ENCODE measurements at regions not wholly inside any gene's neighbourhood (a gene's known extent, or its start where the extent isn't known, plus 50 kb on each side); places are given as distances from the start of the nearest gene placed in this dataset.

GRCh38 chr3:18295171-18295920, 129.8 kb downstream of the SATB1 start:
- Mint-ChIP-seq H3K27me3 (no peaks in the 10 kb centered on the region), H3K36me3 (ENCODE audit: insufficient read depth) (peaks cover 7% of the 10 kb centered on the region), H3K4me1 (ENCODE audit: low read depth) (no peaks in the 10 kb centered on the region), H3K4me3 (ENCODE audit: low read depth) (no peak overlapping the region), H3K27ac (no peak overlapping the region), H3K9me3 (ENCODE audit: low read depth) (peaks cover 36% of the 10 kb centered on the region)
- DNase-seq (ENCODE audit: low spot score, unreplicated experiment): peak; percentile 10
- TF ChIP-seq CTCF (IDR thresholded peaks at IDR 0.05; ENCODE audit: unreplicated experiment): peak; percentile 58

- Mint-ChIP-seq H3K9me3 (ENCODE audit: low read depth) (no peaks in the 10 kb centered on the region), H3K4me1 (ENCODE audit: low read depth) (no peaks in the 10 kb centered on the region), H3K27ac (no peak overlapping the region), H3K36me3 (ENCODE audit: insufficient read depth) (no peaks in the 10 kb centered on the region), H3K4me3 (ENCODE audit: low read depth) (no peak overlapping the region), H3K27me3 (no peaks in the 10 kb centered on the region)
- no peak for DNase-seq (ENCODE audit: low spot score, unreplicated experiment)
- TF ChIP-seq CTCF (IDR thresholded peaks at IDR 0.05; ENCODE audit: unreplicated experiment): no peak
Observed at GRCh38 chr3:18290157-18290556, 135.0 kb downstream of the SATB1 start.

GRCh38 chr3:18288243-18288642, 136.9 kb downstream of the SATB1 start:
- DNase-seq (ENCODE audit: low spot score, unreplicated experiment): no peak
- Mint-ChIP-seq H3K36me3 (ENCODE audit: insufficient read depth) (no peaks in the 10 kb centered on the region), H3K4me1 (ENCODE audit: low read depth) (no peaks in the 10 kb centered on the region), H3K27ac (no peak overlapping the region), H3K4me3 (ENCODE audit: low read depth) (no peak overlapping the region), H3K27me3 (no peaks in the 10 kb centered on the region), H3K9me3 (ENCODE audit: low read depth) (no peaks in the 10 kb centered on the region)
- TF ChIP-seq CTCF (IDR thresholded peaks at IDR 0.05; ENCODE audit: unreplicated experiment): no peak

GRCh38 chr3:18284716-18285115, 140.4 kb downstream of the SATB1 start:
- Mint-ChIP-seq H3K27ac (no peak overlapping the region), H3K27me3 (no peaks in the 10 kb centered on the region), H3K4me1 (ENCODE audit: low read depth) (no peaks in the 10 kb centered on the region), H3K36me3 (ENCODE audit: insufficient read depth) (no peaks in the 10 kb centered on the region), H3K4me3 (ENCODE audit: low read depth) (no peak overlapping the region), H3K9me3 (ENCODE audit: low read depth) (no peaks in the 10 kb centered on the region)
- DNase-seq (ENCODE audit: low spot score, unreplicated experiment): no peak
- no peak for TF ChIP-seq CTCF (IDR thresholded peaks at IDR 0.05; ENCODE audit: unreplicated experiment)

GRCh38 chr3:18283680-18284079, 141.5 kb downstream of the SATB1 start:
- DNase-seq (ENCODE audit: low spot score, unreplicated experiment): no peak
- Mint-ChIP-seq H3K9me3 (ENCODE audit: low read depth) (no peaks in the 10 kb centered on the region), H3K4me3 (ENCODE audit: low read depth) (no peak overlapping the region), H3K27ac (no peak overlapping the region), H3K27me3 (no peaks in the 10 kb centered on the region), H3K36me3 (ENCODE audit: insufficient read depth) (no peaks in the 10 kb centered on the region), H3K4me1 (ENCODE audit: low read depth) (no peaks in the 10 kb centered on the region)
- TF ChIP-seq CTCF (IDR thresholded peaks at IDR 0.05; ENCODE audit: unreplicated experiment): no peak

All from progenitor cell of endocrine pancreas (in vitro differentiated cells).